Activated CD4-positive, alpha-beta T cell treated with anti-CD3 and anti-CD28 coated beads, Interleukin-2, Interleukin-4, amounts not matched to agents 100 ng/mL and 50 ng/mL, durations not matched to agents 16 hours and 8 hours (primary cell): ENCODE measurements at regions not wholly inside any gene's neighbourhood (a gene's known extent, or its start where the extent isn't known, plus 50 kb on each side); places are given as distances from the start of the nearest gene placed in this dataset.
A peak's percentile ranks its signal among the peaks of the same experiment; 100 is the strongest.

Source experiments
- DNase-seq: peaks from one replicate; pipeline ENCODE4 v3.0.0-alpha.2; 2020; ENCODE audit warnings: low spot score

GRCh38 chr9:87324613-87325194 is 173.0 kb upstream of the DAPK1 start:
- peak; percentile 58 for DNase-seq

DNA sequence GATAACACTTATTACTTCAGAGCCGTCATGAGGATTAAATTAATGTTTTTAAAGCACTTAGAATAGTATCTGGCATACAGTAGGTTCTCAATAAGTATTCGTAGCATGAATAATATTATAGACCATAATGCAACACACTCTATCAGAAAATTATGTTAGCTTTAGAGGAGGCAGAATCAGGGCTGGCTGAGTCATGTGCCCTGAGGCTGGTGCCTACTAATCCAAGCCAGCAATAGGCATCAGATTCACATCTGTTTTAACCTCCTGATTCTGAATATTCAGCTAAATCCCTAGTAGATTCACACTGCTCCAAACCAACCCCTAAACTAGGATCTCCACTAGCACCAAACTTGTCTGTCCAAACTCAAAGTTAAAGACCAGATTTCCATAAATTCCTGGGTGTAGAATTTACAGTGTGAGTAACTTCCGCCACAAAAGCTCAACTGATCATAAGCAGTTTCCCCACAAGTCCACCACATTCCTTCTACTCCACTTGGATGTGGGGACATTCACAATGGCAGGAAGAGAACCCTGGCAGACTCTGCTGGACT is 170.0 kb upstream of the DAPK1 start:
- no peak for DNase-seq

DNA sequence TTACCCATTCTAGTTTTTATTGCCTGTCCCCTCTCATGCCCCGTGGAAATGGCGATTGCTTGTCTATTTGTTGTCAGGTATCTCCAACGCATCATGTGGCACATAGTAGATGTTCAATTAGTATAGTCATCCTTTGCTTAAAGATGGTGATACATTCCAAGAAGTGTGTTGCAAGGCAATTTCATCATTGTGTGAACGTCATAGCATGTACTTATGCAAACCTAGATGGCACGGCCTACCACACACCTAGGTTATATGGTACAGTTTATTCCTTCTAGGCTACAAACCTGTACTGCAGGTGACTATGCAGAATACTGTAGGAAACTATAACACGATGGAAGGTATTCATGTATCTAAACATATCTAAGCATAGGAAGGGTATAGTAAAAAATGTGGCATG is 163.9 kb upstream of the DAPK1 start:
- no peak for DNase-seq

DNA sequence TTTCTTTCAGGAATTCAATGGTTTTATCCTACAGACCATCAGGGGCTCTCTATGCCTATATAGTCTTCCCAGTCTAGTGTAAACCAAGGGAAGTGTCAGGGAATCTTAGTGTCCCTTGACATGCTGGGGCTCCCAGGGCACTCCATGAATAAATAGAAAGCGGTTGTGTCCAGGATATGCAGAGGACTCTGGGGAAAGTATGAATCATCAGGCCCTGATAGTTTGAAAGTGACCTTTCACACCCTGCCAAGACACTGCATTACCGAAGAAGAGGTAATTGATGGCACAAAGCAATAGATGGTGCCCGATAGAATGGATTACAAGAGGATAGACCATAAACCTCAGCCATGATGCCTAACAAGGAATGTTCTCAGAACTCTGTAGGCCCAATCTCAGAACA is 163.3 kb upstream of the DAPK1 start:
- DNase-seq: no peak

GRCh38 chr9:87336407-87336806 is 161.3 kb upstream of the DAPK1 start:
- DNase-seq: no peak

GRCh38 chr9:87336914-87337333 is 160.7 kb upstream of the DAPK1 start:
- DNase-seq: peak; percentile 45

DNA sequence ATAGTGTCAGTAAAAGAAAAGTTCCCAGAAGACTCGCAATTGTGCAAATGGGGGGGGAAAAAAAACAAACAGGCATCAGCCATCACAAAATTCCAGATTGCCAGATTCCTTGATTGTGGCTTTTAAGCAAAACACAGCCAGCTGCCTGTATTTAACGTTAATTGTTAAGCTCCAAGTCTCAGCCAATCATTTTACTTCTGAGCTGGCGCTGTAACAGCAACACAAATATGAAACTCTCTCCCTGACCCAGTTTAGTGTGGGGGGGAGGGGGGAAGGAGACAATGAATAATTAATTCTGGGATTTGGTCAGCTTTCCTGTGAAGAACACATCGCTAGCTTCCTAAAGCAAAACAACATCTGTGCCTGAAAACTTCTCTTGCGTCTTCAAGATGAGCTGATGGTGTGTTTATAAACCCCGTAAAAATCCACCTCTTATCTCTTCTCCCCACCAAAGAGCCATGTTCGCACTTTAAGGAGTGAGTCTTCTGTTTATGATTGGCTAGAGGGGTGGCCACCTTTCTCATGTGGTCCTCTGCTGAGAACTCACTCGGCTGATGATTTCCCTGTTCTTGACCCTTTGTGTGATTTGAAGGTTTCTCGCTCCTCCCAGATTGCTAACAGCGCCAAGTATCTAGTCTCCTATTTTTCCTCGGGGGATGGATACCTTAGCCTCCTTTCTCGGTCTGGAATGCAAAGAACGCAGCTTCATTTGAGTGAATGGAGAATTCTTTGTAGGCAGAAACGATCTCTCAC is 160.2 kb upstream of the DAPK1 start:
- no peak for DNase-seq

- DNase-seq: no peak
Observed at GRCh38 chr9:87338088-87338989, 159.3 kb upstream of the DAPK1 start.

- no peak for DNase-seq
Observed at GRCh38 chr9:87340391-87340790, 157.3 kb upstream of the DAPK1 start.

DNA sequence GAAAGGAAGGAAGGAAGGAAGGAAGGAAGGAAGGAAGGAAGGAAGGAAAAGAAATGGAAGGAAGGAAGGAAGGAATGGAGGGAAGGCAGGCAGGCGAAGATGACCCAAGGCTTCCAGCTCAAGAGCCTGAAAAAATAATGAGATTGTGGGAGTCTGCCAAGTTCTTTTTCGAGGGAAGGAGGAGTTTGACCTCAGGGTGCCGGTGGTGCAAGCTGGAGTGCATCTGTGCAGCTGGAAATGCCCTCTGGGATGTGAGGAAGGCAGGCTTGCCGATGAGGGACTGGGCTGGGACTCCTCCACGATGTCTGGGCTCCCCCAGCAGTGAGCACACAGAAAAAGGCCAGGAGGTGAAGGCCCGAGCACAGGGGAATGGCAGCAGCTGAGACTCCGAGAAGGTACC is 154.9 kb upstream of the DAPK1 start:
- DNase-seq: no peak

DNA sequence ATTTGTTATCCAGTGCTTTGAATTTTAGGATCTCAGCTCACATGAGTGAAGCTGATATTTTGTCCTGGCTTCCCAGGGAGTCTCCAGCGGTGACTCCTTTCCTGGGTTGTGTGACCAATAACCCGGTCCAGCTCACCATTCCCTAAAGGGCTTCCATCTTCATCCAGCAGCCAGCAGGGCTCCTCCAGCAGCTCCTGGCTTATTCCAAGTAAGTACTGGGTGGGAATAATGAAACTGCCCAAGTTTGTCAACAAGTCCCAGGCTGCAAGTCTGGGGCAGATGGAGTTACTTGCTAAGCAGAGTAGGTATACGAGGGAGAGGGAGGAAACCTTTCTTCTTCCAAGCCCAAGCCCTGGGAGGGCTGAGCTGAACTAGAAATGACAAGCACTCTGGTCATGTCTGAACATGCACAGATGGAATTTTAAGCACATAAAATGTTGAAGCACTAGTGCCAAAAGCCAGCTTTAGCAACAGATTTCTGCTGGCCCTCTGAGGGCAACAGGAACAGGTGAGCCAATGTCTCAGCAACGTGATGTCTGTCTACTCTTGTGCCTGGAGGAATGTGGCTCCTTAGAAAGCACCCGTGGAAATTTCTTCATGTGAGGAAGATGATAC is 153.7 kb upstream of the DAPK1 start:
- DNase-seq: no peak

DNA sequence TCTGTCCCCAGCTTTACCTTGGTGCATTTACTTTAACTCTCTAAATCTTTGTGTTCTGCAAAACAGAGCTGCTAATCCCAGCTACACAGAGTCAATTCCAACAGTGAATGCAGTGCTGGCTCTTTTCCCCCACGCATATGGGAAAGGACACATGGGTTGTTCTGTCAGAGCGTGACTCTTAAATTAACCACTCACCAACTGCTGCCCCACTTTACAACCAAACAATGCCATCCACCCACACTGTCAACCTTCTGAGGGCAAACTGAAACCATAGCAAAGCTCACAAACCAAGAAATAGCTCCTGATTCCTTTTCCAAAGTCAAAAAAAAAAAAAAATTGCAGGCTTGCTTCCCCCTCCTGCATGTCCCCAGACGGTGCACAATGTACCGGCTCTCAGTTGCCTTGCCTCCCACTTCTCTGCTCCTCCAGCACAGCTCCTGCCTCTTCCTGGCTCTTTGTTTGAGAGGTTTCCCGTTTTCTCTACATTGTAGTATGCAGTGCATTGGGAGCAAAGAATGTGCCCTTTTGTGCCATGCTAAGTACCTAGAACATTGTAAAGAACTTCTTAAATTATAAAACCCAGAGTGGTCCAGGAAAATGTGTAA is 151.5 kb upstream of the DAPK1 start:
- DNase-seq: no peak

GRCh38 chr9:87350915-87351314 is 146.8 kb upstream of the DAPK1 start:
- DNase-seq: no peak

DNA sequence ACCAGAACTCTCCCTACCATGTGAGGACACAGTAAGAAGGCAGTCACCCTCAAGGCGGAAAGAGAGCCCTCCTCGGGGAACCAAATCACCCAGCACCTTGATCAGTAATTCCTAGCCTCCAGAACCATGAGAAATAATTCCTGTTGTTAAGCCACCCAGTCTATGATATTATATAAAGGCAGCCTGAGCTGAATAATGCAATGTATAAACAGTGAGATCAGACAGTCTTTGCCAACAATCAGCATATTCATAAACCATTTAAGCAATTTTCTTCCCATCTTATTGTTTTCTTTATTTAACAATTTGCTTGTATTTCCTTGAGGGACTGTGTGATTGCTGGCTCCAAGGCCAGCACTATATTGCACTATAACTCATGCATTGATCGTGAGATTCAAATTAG is 144.4 kb upstream of the DAPK1 start:
- no peak for DNase-seq

- DNase-seq: no peak
Observed at GRCh38 chr9:87354147-87354546, 143.5 kb upstream of the DAPK1 start.

- no peak for DNase-seq
Observed at GRCh38 chr9:87357600-87357999, 140.1 kb upstream of the DAPK1 start.

DNA sequence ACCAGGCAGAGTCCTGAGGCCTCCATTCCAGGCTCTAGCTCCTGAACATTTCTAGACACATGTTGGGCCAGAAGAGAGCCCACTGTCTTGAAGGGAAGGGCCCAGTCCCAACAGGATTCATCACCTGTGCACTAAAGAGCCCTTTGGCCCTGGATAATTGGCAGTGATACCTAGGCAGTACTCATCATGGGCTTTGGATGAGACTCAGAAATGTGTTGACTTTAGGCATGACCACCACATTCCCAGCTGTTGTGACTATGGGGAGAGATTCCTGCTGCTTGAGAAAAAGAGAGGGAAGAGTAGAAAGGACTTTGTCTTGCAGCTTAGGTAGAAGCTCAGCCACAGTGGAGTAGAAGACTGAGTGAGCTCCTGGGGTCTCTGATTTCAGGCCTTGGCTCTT is 138.4 kb upstream of the DAPK1 start:
- no peak for DNase-seq

GRCh38 chr9:87359958-87360601 is 137.6 kb upstream of the DAPK1 start:
- DNase-seq: no peak

- no peak for DNase-seq
Observed at GRCh38 chr9:87370049-87370685, 127.5 kb upstream of the DAPK1 start.

DNA sequence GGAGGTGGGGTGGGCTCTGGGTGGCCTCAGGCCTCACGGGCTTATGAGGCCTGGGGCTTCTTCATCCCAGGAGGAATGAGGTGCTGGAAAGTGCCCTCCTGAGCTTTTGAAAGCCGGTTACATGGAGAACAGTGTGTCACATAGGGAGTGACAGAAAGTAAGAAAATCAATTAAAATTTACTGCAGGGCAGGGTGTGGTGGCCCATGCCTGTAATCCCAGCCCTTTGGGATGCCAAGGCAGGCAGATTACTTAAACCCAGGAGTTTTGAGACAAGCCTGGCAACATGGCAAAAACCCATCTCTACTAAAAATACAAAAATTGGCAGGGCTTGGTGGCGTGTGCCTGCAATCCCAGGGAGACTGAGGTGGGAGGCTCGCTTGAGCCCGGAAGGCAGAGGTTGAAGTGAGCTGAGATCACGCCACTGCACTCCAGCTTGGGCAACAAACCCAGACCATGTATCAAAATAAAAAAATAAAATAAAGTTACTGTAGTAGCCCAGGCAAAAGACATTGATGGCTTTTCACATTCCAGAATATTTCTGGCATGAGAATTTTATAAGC is 125.8 kb upstream of the DAPK1 start:
- no peak for DNase-seq
